Epidermal melanocyte (primary cell): ENCODE measurements at regions not wholly inside any gene's neighbourhood (a gene's known extent, or its start where the extent isn't known, plus 50 kb on each side); places are given as distances from the start of the nearest gene placed in this dataset.
"Not testable (repeated sequence)": the region's sequence is repeated elsewhere in the genome, so short reads cannot be mapped to it uniquely, and the experiment has no call there.

Experiments used
- DNase-seq: peaks from one replicate; pipeline ENCODE4 v3.0.0; 2011; ENCODE audit warnings: low spot score; ENCODE audit not compliant: insufficient read length

DNA sequence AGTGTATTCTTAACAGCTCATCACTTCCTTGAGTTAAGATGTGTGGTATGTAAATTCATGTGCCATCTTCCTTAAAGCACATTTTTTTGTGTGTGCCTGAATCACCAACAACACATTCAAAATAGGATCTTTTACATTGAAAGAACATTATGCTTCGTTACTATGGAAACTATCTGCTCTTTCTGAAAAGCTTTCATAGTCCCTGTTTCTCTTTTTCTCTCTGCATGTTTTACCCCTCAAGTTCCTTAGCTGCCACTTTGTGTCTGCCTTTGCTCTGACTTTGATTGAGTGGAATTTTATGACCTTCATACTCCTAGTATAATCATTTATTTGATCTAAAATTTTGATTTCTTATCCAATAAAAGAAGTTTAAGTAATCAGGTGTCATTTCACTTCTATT lies 880.3 kb upstream of the FOXG1 start:
- DNase-seq: no peak

DNA sequence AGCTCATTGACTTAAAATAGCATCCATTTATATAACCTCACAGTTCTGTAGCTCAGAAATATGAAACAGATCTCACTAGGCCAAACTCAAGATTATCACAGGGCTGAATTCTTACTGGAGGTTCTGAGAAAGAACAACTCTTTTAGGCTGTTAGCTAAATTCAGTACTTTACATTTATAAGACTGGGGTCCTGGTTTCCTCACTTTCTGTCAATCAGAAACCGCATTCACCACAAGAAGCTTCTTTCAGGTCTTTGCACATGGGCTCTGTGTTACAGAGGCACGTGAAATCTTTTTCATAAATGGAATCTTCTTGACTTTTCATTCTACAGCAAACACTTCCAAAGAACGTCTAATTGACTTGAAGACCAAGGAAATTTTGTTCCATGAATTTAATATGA lies 876.3 kb upstream of the FOXG1 start:
- DNase-seq: no peak

DNA sequence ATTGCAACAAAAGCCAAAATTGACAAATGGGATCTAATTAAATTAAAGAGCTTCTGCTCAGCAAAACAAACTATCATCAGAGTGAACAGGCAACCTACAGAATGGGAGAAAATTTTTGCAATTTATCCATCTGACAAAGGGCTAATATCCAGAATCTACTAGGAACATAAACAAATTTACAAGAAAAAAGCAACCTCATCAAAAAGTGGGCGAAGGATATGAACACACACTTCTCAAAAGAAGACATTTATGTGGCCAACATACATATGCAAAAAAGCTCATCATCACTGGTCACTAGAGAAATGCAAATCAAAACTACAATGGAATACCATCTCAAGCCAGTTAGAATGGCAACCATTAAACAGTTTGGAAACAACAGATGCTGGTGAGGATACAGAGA lies 858.1 kb upstream of the FOXG1 start:
- not testable (repeated sequence) for DNase-seq

DNA sequence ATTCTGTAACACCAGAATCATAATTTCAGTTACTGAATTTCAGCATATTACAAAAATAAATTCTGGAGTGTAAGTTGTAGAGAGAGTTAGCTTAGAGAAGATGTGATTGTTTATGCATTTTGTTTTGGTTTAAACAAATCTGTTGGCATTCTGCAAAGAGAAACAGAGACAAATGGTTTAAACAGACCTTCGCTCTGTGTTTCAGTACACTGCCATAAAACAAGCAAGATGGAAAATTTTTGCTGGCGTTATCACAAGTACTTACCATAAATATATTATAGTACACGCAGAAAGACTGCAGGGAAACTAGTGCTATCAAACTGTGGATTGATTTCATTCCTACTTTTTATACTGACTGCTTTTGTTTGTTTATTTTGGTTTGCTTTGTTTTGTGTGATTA lies 850.3 kb upstream of the FOXG1 start:
- DNase-seq: no peak

DNA sequence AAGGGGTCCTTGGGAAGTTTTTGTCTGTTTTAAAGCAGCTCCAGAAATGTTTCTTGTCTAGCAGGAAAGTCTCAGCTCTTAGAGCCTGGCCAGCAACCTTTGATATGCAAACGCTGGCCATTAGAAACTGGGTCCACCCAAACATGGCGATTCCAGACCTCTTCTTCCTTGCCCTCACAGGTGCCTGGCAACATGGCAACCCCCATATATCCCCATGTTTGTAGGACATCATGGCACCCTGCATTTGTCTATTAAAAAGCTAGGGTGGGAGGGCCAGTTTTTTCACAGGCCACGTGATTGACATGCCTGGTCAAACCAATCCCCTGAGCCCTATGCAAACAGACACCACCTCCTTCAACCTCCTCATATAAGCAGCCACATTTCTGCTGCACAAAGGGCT lies 848.7 kb upstream of the FOXG1 start:
- DNase-seq: no peak

DNA sequence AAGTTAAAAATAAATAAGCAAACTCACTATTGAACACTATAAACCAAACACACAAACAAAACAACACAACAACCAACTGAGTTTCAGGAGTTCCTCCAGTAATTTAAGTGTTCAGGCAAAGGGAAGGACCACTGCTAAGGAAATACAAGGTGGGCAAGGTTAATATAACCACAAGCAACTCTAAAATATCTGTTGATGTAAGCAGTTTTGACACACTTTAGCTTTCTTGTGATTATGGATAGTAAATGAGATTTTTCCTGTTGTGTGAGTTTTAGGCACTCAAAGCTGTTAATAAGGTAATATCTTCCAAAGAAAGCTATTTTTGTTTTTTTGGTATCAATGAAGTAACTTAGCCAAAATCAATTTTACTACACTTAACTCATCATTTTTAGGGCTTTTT lies 839.1 kb upstream of the FOXG1 start:
- DNase-seq: no peak

DNA sequence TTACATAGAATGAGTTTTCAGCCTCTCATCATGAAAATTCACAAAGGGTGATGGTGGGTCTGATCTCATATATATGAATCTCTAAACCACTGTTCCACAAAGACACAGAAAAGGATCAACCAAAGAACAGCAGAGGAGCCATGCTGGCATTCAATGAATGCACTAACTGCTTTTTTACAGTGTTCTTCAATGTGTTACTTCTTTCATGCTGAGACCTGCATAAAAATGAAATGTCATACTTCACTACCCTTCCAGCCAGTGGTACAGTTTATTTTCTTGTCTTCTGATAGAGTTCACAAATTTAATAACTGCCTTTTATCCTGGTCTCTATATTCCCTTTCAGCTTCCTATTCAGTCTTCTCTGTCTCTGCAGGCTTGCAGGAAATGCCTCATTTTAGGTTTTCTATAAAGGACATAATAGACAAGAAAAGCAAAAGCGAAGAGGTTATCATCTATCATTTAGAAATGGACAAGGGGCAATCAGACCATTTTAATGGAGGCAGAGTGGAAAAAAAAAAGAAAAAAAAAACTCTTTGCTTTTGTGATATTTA lies 836.7 kb upstream of the FOXG1 start:
- DNase-seq: no peak

DNA sequence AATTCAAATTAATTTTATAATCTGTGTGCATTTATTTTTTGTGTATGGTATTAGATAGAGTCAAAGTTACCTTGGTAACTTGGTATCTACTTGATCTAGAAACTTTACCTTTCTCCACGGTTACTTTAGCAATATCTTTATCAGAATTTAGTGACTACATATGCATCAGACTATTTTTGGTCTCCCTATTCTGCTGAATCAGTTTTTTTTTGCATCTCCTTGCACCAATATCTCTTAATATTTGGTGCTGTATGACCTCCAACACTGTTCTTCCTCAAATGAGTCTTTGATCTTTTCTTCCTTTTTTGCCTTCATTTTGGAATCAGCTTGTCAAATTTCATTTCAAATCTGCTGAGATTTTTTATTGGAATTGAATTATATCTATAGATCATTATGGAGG lies 828.2 kb upstream of the FOXG1 start:
- no peak for DNase-seq

DNA sequence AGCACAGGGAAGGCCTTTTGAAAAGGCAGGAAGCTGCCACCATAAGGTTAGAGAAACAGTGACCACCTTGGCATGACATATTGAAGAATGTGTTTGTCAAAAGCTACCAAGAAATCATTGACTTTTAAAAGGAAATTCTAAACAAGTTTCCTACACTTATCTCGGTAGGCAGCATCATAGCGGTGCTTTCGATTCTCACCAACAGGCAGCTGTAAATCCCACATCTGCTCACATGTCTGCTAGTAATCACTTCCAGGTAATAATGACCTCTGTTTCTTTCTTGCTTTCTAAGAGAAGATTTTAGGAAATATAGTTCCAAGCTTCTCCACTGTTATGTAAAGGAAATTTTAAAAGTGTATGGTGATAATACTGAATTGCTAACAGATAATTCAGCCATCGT lies 821.1 kb upstream of the FOXG1 start:
- DNase-seq: no peak

DNA sequence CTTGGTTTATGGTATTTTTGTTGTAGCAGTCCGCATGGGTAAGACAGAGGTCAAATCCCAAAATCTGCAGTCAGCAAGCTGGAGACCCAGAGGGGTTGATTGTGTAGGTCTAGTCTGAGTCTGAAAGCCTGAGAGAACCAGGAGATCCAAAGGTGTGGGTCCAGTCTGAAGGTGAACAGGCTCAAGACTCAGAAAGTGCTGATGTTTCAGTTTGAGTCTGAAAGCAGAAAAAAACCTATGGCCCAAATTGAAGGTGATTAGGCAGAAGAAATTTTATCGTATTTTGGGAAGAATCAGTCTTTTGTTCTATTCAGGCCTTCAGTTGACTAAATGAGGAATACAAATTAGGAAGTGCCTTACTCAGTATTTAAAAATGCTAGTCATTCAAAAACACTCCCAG lies 807.8 kb upstream of the FOXG1 start:
- DNase-seq: no peak

DNA sequence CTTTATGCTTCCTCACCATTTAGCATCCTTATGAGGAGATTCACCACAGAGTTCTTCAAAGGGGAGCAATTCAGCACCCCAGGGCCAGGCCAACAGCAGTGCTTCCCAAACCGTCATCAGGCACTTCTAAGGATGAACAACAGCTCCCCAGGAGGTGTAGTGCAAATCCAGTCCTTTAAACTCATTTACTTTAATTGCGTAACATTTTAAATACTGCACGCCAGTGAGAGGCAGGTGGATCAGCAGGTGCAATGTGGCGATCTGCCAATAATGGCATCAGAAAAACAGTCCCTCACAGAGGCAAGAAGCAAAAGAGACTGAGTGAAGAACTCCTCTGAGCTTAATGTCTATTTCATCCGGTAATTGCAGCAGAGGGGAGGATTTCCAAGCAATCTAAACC lies 770.9 kb upstream of the FOXG1 start:
- DNase-seq: no peak

DNA sequence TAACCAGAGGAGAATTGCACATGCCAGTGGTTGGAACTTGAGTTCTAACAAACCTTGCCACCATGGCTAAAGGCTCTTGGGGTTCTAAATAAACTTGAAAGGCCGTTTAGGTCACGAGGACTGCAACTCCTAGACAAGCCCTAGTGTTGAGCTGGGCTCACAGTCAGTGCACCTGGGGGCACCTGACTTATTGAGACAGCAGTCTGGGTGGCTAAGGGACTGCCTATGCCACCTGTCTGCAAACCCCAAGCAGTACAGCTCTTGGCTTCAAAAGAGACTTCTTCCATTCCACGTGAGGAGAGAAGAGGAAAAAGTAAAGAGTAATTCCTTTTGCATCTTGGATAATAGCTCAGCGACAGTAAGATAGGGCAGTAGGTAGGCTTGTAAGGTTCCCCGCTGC lies 765.6 kb upstream of the FOXG1 start:
- DNase-seq: no peak

DNA sequence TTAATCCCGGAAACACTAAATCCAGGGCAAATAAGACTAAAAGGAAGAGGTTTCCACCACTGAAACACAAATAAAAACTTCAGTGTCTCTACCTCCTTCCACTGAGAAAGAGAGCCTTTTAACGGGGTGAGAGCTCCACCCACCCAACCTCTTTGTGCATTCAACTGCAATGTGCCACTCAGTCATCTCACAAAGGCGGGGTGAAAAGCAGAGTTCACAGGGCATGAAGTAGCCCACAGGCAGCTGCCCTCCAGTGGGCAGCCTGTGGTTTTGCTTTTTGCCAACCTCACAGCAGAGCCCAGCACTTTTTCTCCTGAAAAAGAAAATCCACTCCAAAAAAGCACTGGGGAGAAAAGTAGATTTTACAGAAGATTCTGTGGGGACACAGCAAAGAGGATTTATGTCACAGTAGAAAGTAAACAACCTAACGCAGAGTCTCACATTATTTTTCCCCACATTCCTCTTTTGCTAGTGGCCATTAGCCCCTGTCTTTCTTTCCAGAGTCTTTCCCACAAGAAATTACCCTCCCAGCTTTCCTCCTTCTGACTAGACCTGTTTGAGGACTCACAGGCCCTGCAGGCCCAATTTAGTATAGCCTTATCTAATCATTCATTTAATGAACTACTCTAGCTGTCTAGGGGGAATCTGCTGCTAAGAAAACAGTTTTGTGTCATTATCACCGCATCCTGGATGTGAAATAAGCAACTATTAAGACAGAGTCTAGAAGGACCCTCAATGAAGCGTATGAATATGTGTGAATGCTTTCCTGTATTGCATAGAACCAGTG lies 753.8 kb upstream of the FOXG1 start:
- DNase-seq: no peak

DNA sequence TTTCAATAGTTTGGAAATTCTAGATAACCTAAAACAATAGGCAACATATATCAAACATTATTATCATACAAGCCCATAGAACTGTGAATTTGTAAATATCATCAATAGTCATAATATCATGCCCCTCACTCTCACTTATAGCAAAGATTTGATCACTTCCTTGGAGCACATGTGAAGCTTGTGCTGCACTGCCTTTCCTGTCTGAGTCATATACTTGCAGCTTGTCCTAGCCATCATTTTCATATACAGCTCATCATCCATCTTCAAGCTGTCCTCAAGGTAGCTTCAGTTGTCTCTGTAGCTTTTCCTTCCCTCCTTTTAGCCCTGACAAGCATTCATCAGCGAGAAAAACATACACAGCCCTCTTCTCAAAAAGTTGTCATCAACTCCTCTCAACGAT lies 746.5 kb upstream of the FOXG1 start:
- DNase-seq: no peak

DNA sequence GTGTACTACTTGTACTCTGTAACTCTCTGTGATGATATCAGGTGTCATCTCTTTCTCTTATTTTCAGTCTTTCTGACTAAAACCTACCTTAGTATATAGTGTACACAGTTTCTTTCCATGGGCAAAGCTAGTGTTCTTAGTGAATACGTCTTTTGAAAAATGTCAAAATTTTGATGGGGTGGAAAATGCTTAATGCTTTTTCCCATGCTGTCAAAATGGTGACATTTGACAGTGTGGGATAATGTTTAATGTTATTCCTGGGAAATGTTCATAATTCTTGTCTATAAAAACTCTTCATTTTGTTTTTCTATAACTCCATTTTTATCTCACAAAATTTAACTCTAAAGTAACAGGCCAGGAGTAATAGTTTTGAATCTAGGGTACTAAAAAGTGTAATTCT lies 742.7 kb upstream of the FOXG1 start:
- no peak for DNase-seq

DNA sequence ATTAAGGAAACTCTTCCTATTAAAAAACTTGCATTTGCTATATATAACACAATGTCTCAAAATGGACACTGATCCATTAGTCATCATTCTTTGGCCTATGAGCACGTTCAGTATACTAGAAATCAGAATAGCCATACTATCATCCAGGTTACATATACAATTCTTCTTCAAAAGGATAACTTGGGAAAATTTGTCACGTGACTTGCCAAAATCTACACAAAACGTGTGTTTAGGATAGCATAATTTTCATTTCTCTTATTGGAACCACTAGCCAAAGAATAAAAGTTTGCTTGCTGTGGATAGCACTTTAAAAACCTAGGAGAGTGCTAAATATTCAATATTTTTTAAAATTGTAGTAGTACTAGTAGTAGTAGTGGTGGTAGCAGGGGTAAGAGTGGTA lies 714.3 kb upstream of the FOXG1 start:
- no peak for DNase-seq

DNA sequence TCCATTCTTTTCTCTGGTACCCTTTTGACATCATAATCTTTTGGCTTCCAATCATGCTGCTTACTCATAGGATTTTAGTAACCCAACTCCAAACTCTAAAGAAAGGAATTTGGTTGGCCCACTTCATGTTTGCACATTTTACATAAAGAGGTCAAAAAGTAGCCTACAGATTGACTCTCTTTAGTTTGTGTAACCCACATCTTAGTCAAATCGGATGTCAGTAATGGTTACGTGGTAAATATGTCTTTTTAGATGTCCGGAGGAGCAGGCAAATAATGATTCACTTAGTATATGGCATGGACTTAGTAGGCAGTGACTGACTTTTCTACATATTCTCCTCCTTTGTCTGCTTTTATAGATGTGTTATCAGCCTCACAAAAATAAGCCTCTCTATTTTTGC lies 711.6 kb upstream of the FOXG1 start:
- DNase-seq: no peak

DNA sequence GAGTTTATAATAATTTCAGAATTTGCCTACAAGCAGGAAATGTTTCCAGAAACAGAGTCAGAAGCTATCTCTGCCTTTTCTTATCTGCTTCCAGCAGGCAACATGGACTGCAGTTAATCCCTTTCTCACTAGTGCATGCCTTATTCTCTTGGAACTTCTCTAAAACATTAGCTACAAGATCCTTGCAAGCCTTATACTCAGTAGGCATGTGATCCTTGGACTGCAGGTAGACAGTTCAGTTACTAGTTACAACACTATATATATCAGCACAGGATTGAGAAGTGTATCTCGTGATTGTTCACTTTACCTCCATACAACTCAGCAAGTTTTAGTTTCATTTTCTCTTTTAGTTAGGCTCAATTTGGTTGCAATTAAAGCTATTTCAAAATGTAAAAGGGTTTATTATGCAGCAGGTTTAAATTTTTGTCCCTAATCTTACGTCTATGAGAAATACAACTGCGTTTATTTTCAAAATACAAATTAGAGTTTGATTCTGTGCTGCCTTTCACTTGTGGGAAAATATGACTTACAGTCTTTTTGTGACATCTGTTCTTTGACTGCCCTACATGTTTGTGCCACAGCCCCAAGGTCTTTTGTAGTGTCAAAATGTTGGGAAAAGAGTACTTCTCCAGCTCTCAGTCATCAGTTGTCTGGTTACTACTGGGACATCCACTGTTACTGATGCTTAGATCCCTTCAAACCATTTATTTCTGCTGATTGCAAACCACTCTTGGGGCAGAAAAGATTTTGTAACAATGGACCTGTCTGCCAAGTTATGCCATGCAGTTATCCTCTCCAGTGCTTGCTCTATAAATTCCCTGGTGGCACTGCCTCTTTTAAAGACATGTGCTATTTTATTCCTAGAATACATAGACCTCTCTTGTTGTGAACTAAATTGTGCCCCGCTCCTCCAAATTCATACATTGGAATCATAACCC lies 709.0 kb upstream of the FOXG1 start:
- no peak for DNase-seq

DNA sequence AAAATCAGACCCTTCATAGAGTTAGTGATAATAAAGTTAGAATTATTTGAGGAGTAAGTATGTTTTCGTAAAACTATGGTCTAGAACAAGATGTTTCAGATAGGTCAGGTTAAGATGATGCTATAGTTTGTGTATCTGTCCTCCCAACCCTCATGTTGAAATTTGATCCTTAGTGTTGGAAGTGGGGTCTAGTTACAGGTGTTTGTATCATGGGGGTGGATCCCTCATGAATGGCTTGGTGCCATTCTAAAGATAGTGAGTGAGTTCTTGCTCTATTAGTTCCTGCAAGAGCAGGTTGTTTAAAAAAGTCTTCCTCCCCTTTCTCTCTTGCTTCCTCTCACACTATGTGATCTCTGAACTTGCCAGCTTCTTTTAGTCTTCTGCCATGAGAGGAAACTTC lies 707.3 kb upstream of the FOXG1 start:
- no peak for DNase-seq

DNA sequence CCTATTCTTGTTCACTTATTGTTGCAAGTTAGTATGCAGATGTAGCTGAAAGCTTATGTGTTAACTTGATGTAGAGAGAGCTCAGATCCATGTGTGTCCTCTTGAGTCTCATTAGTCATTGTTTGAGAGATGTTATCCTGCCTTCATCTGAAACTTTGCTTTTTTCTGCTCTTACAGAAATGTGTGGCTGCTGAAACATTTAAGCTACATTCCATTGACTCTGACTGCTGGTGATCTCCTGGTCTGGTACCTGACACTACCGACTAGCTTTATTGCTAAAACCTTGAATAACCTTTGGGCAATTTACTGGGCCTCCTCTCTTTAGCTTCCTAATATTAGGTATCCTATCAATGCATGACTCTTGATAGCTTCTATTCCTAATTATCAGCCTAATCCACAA lies 705.6 kb upstream of the FOXG1 start:
- no peak for DNase-seq

DNA sequence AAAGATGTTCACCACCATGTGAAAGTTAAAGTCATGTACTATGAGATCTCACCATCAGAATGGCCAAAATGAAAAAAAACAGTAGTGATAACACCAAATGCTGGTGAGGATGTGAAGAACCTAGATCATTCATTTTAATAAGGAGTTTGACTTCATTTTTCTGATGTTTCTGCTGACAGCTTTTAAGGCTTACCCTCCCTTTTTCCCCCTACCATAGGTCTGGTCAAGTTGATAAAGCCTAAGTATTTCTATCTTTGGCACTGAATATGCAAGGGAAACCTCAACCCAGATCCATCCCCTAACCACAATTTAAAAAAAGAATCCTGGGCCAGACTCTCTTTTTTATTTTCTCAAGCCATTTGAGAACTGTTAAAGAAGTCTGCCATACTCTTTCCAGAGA lies 689.6 kb upstream of the FOXG1 start:
- no peak for DNase-seq

DNA sequence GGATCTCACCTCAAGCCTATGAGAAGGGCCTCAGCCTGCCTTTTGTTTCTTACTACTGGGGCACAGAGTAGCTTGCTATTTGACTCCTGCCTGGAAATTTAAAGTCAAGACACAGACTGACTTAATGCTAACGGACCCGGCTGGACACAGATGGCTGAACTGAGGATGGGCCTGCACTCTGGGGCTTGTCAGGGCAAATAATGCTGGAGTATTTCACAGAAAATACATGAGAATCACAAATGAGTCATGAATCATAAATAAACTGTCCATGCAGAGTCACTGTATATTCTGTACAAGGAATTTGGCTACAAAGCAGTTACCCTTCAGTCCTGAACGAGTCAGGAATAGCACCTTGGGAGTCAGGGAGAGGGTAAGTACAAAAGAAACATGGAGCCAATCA lies 683.2 kb upstream of the FOXG1 start:
- no peak for DNase-seq

DNA sequence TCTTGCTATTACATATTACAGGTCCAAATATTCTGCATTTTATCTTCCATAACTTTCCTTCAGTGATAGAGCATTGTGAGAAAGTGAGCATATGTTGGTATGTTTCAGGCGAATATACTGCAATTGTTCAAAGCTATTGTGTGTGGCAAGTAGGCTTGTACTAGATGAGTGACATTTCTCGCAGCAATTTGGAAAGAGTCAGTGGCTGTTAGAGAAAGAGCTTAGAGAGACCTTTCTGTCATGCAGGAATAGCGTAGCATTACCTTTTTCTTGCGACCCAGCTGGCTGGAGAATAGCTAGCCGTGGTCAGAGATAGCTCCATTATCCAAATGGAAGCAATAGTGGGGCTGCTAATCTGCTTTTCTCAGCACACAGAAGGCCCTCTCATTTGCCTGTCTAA lies 678.5 kb upstream of the FOXG1 start:
- DNase-seq: no peak
